Stimulated activated memory B cell treated with anti-CD40 and anti-IgM and Interleukin-4, amounts not matched to agents 10 μg/mL and 1 μg/mL and 100 μg/mL, for 72 hours (primary cell): ENCODE measurements at regions not wholly inside any gene's neighbourhood (a gene's known extent, or its start where the extent isn't known, plus 50 kb on each side); places are given as distances from the start of the nearest gene placed in this dataset.

Experiments
- ATAC-seq: fragments of 150-1000 bp; cut with Tn5 transposase; 2 replicates; pipeline ENCODE4 v1.10.0; 2021
- H3K27ac Mint-ChIP-seq: one replicate; pipeline ENCODE4 v1.8.0; 2022; ENCODE audit warnings: mild to moderate bottlenecking, mixed read lengths
- H3K27me3 Mint-ChIP-seq: one replicate; pipeline ENCODE4 v1.8.0; 2022; ENCODE audit warnings: mixed read lengths
- H3K36me3 Mint-ChIP-seq: one replicate; pipeline ENCODE4 v1.8.0; 2022; ENCODE audit warnings: mixed read lengths
- H3K4me1 Mint-ChIP-seq: one replicate; pipeline ENCODE4 v1.8.0; 2022; ENCODE audit warnings: mixed read lengths
- H3K4me3 Mint-ChIP-seq: one replicate; pipeline ENCODE4 v1.8.0; 2022; ENCODE audit warnings: mild to moderate bottlenecking, moderate library complexity, mixed read lengths
- H3K9me3 Mint-ChIP-seq: one replicate; pipeline ENCODE4 v1.8.0; 2022; ENCODE audit warnings: mixed read lengths

DNA sequence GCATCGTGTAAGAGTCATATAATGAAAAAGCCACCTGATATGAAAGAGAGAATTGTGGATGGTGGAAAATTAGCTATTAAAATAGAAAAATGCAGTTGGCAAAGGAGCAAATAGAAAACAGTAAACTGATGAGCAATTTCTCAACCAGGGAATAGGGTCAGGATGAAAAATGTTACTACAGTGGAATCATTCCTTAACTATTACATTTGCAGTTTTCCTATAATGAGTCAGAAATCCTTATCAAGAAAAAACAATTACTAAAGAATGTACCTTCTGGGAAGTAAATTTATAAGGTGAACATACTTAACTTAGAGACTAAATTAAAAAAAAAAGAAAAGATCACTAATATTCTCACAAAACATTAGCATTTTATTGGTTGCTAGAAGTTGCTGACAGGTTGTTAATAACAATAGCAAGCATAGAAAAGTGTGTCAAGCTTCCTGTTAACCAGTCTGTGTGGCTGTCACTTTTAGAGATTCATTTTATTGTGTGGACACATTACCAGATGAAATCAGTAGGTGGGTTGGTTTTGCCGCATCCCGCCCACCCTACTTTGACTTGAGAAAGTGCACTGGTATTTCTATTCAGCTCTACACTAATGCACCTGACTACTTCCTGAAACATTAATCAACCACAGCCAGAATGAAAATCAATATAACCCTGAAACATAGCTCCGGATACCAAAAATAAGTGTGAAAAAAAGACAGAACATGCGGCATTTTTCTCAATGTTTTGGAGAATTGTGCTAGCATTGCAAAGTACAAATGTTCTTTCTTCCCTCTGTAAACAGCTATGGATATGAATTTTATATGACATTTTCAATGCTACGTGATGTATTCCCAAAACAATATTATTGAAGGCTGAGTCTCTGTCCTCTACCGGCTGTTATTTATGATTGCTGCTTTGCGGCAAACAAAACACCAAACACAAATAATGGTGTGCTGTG is 576.7 kb downstream of the SLC16A7 start:
- Mint-ChIP-seq H3K36me3 (no peaks in the 10 kb centered on the region), H3K4me1 (no peaks in the 10 kb centered on the region)

DNA sequence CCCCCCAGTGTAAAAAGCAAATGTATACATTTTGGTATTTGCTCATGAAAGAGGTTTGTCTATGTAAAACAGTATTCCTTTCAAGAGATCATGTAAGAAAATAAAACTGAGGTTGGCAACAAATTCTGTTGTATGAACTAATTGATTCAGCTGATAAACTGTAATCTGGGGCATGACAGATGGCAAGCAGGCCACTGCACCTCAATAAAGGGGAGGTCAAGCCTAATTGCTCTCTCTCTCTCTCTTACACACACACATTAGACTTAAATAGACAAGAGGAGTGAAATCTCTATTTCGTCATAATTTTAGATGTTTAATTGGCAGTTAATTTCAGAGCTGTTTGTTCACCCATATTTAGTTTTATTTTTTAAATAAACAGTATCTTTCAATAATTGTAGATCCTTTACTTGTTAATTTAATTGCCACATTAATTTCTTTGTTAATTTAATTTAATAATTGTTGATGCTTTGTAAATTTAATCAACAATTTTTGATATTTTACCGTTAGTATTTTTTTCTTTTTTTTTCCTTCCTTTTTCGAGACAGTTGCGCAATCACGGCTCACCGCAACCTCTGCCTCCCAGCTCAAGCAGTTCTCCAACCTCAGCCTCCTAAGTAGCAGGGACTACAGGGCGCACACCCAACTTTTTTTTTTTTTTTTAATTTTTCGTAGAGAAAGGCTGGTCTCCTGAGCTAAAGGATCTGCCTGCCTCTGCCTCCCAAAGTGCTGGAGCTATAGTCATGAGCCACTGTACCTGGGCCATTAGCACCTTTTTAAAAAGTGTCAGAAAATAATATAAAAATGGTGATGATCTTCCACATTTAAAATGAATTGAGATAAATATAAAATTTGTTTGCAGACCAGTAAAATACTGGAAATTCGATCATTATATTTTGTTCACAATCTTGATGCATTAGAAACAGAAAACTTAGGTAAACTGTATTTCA is 577.7 kb downstream of the SLC16A7 start:
- H3K27me3 Mint-ChIP-seq = no peaks in the 10 kb centered on the region
- no peak for ATAC-seq
- peaks cover 3% of the 10 kb centered on the region for H3K9me3 Mint-ChIP-seq
- no peaks in the 10 kb centered on the region for H3K36me3 Mint-ChIP-seq
- H3K4me1 Mint-ChIP-seq = no peaks in the 10 kb centered on the region
- no peak overlapping the region for H3K27ac Mint-ChIP-seq
- H3K4me3 Mint-ChIP-seq = no peak overlapping the region

More for the DNA sequence above, 576.7 kb downstream of the SLC16A7 start:
- Mint-ChIP-seq H3K27ac (no peak overlapping the region), H3K27me3 (no peaks in the 10 kb centered on the region), H3K9me3 (peaks cover 3% of the 10 kb centered on the region), H3K4me3 (no peak overlapping the region)
- ATAC-seq = no peak

DNA sequence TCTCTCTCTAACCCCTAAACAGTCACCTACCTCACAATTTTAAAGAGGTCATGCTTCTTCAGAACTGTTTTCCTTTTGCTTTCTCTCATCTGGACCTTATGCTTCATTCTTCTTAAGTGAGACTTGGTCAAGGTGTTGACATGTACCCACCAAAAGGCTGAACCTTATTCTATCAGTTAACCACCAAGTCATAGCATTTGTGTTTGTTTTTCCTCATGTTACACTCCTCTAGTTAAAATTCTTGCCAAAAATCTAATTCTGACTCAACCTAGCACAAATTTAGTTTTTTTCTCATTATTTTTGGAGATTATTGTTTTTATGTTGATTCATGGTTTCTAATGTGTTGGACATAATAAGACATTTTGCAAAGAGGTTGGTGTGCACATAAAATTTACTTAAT is 578.6 kb downstream of the SLC16A7 start:
- no peaks in the 10 kb centered on the region for H3K27me3 Mint-ChIP-seq
- ATAC-seq = no peak

DNA sequence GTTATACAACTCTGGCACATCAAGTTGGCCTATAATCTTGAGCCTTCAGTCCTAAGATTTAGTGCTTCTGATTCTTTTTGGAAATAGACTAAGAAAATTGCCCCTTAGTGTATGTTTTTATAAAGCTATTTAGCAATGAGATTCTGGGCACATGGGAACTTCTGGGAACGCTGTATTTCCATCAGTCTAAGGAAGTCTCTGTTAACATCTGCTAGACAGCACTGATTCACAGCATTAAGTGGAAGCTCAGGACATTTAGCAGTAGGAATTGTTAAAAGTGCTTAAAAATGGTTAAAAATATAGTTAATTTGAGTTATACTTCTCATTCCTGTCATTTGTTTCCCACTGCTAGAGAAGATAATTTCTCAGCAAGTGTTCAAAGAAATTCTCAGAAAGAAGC is 579.1 kb downstream of the SLC16A7 start:
- Mint-ChIP-seq H3K4me1 (no peaks in the 10 kb centered on the region), H3K27me3 (no peaks in the 10 kb centered on the region), H3K9me3 (peaks cover 3% of the 10 kb centered on the region), H3K27ac (no peak overlapping the region), H3K36me3 (no peaks in the 10 kb centered on the region), H3K4me3 (no peak overlapping the region)
- no peak for ATAC-seq

More for the DNA sequence above, 578.6 kb downstream of the SLC16A7 start:
- Mint-ChIP-seq H3K9me3 (peaks cover 3% of the 10 kb centered on the region), H3K36me3 (no peaks in the 10 kb centered on the region), H3K4me1 (no peaks in the 10 kb centered on the region), H3K27ac (no peak overlapping the region), H3K4me3 (no peak overlapping the region)

- Mint-ChIP-seq H3K4me3 (no peak overlapping the region), H3K9me3 (no peaks in the 10 kb centered on the region), H3K27ac (no peak overlapping the region), H3K27me3 (no peaks in the 10 kb centered on the region), H3K36me3 (no peaks in the 10 kb centered on the region), H3K4me1 (no peaks in the 10 kb centered on the region)
- ATAC-seq = no peak
These were observed 581.1 kb downstream of the SLC16A7 start for GRCh38 chr12:60176891-60177290.

DNA sequence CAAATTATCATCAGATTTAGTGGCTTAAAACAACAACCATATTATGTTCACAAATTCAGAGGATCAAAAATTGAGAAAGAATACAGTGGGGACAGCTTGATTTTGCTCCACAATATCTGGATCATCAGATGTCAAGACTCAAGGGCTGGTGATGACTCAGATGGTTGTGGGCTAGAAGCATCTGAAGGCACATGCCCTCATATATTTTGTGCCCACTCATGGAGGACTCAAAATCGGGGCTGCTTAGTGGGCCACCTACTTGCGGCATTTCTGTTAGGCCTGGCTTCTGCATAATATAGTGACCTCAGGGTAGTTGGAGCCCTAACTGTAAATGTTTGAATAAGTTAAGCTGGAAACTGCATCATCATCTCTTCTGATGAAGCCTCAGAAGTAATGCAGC is 584.5 kb downstream of the SLC16A7 start:
- peak; percentile 24 for ATAC-seq
- H3K36me3 Mint-ChIP-seq = no peaks in the 10 kb centered on the region
- H3K27ac Mint-ChIP-seq = no peak overlapping the region
- H3K4me1 Mint-ChIP-seq = no peaks in the 10 kb centered on the region
- H3K4me3 Mint-ChIP-seq = no peak overlapping the region
- H3K27me3 Mint-ChIP-seq = no peaks in the 10 kb centered on the region
- H3K9me3 Mint-ChIP-seq = peaks cover 4% of the 10 kb centered on the region

- no peak overlapping the region for H3K4me3 Mint-ChIP-seq
- ATAC-seq = no peak
- H3K27me3 Mint-ChIP-seq = no peaks in the 10 kb centered on the region
- H3K4me1 Mint-ChIP-seq = no peaks in the 10 kb centered on the region
- no peaks in the 10 kb centered on the region for H3K36me3 Mint-ChIP-seq
- H3K27ac Mint-ChIP-seq = no peak overlapping the region
- H3K9me3 Mint-ChIP-seq = peaks cover 4% of the 10 kb centered on the region
These were observed 586.5 kb downstream of the SLC16A7 start for GRCh38 chr12:60182354-60182753.

DNA sequence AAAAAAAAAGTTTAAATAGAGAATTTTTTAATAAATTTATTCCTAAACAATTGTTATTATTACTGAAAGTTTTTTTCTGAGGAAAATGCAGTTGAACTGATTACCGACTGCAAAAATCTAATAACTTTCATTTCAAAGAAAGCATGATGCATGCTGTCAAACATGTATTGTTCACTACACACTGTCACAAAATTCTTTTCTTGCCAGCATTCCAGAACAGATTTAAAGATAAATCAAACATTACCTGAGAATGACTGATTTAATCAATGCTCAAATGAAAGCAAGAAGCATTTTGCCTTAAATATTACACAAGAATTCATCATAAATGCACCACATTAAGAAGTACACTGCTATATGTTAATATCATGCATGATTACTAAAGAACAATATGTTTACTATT is 588.3 kb downstream of the SLC16A7 start:
- H3K4me3 Mint-ChIP-seq = no peak overlapping the region
- peaks cover 4% of the 10 kb centered on the region for H3K9me3 Mint-ChIP-seq

DNA sequence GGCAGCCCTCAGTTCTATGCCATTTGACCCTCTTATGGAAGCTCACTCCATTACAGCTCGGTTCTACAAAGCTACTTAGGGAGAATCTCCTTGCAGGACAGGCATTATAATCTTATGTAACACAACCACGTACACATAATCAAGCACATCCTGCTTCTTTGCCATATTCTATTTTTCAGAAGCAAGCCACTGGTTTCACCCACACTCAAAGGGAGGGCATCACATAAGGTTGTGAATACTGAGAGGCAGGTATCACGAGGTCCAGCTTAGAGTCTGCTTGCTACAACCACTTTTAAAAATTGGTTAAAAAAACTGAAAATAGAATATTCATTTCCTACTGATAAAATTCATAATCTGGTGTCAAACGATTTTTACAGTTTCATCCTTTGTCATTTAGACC is 589.2 kb downstream of the SLC16A7 start:
- Mint-ChIP-seq H3K36me3 (no peaks in the 10 kb centered on the region), H3K27me3 (no peaks in the 10 kb centered on the region), H3K9me3 (peaks cover 6% of the 10 kb centered on the region), H3K27ac (no peak overlapping the region), H3K4me1 (no peaks in the 10 kb centered on the region), H3K4me3 (no peak overlapping the region)
- ATAC-seq = no peak

More for the DNA sequence above, 588.3 kb downstream of the SLC16A7 start:
- Mint-ChIP-seq H3K4me1 (no peaks in the 10 kb centered on the region), H3K27me3 (no peaks in the 10 kb centered on the region), H3K27ac (no peak overlapping the region), H3K36me3 (no peaks in the 10 kb centered on the region)
- ATAC-seq = no peak

DNA sequence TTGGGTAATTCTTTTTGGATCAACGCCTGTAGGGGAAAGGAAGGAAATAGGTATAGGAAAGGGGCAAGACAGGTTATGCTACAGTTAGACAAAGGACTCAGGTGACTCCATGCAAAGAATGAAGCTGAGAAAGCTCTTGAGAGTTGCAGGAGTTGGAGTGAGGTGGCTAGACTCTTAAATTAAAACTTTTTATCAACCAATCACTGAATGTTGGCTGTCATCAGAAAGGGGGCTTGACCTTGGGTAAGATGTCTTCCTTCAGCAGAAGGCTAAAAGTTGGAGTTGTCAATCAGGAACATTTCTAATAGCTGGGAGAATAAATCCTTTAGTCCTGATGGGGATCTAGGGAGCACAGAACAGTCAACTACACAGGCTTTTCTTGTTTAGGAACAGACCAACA is 595.4 kb downstream of the SLC16A7 start:
- Mint-ChIP-seq H3K27ac (no peak overlapping the region), H3K4me1 (no peaks in the 10 kb centered on the region), H3K9me3 (peaks cover 5% of the 10 kb centered on the region), H3K27me3 (no peaks in the 10 kb centered on the region), H3K36me3 (no peaks in the 10 kb centered on the region), H3K4me3 (no peak overlapping the region)
- ATAC-seq = no peak

GRCh38 chr12:60191676-60192359 is 596.0 kb downstream of the SLC16A7 start:
- Mint-ChIP-seq H3K27me3 (no peaks in the 10 kb centered on the region), H3K27ac (no peak overlapping the region), H3K9me3 (peaks cover 5% of the 10 kb centered on the region), H3K4me3 (no peak overlapping the region), H3K36me3 (no peaks in the 10 kb centered on the region), H3K4me1 (no peaks in the 10 kb centered on the region)
- no peak for ATAC-seq

DNA sequence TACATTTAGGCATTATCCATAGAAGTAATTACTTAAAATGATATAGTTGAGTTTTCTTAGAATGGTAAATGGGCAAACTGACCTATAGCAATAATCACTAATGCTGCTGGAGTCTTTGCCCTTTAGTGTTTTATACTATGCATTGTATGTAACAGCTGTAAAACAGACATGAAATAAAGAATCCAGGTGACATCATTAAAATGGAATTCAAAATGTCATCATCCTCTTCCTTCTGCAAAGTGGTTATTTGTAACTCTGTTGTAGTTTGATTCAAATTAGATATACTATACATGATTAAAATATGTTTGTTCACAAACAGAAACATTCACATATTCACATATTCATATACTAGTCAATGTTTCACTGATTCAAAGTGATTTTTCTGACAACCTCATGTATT is 598.8 kb downstream of the SLC16A7 start:
- no peaks in the 10 kb centered on the region for H3K36me3 Mint-ChIP-seq
- no peaks in the 10 kb centered on the region for H3K27me3 Mint-ChIP-seq
- no peak overlapping the region for H3K4me3 Mint-ChIP-seq
- no peaks in the 10 kb centered on the region for H3K4me1 Mint-ChIP-seq
- no peak overlapping the region for H3K27ac Mint-ChIP-seq
- H3K9me3 Mint-ChIP-seq = peaks cover 5% of the 10 kb centered on the region
- no peak for ATAC-seq

DNA sequence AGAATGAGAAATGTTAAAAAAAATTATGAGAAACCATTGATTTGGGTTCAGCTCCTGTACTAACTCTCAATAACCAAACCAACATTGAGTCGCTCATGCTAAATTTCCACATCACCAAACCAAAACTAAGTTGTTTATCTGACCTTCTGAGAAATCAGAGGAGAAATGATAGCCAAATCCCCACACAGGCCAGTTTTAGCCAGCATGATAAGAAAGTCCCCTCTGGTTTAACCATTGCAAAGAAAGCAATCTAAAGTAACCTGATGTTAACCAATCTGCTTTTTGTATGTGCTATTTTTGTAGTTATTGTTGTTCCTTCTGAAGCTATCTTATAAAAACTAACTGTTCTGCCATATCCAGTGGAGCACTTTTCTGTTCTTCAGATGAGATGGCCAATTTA is 599.7 kb downstream of the SLC16A7 start:
- Mint-ChIP-seq H3K4me3 (no peak overlapping the region), H3K36me3 (no peaks in the 10 kb centered on the region), H3K4me1 (no peaks in the 10 kb centered on the region), H3K27me3 (no peaks in the 10 kb centered on the region), H3K27ac (no peak overlapping the region), H3K9me3 (no peaks in the 10 kb centered on the region)
- ATAC-seq = no peak

GRCh38 chr12:60196366-60196765 is 600.5 kb downstream of the SLC16A7 start:
- Mint-ChIP-seq H3K36me3 (no peaks in the 10 kb centered on the region), H3K9me3 (no peaks in the 10 kb centered on the region), H3K27me3 (no peaks in the 10 kb centered on the region), H3K27ac (no peak overlapping the region), H3K4me1 (no peaks in the 10 kb centered on the region), H3K4me3 (no peak overlapping the region)
- ATAC-seq = no peak

DNA sequence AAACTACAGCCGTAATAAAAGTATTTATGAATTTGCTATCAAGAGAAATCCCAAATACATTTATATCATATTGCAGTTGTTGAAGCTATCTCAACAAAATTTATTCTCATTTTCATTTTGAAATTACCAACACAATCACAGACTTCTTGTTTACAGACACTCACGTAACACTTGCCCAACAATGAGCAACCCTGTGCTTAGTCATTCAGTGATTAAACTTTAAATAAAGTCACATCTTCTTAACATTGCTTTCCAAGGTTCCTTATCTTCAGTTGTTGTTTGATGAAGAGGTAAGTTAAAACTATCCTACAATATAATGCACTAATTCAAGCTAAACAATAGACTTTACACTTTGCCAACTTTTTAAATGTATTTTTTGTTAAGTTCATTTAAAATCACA is 601.8 kb downstream of the SLC16A7 start:
- no peak overlapping the region for H3K27ac Mint-ChIP-seq
- no peaks in the 10 kb centered on the region for H3K9me3 Mint-ChIP-seq
- H3K4me3 Mint-ChIP-seq = no peak overlapping the region
- no peak for ATAC-seq
- H3K4me1 Mint-ChIP-seq = no peaks in the 10 kb centered on the region
- H3K36me3 Mint-ChIP-seq = no peaks in the 10 kb centered on the region
- H3K27me3 Mint-ChIP-seq = no peaks in the 10 kb centered on the region
